ENCODE measurements at regions not wholly inside any gene's neighbourhood (a gene's known extent, or its start where the extent isn't known, plus 50 kb on each side); places are given as distances from the start of the nearest gene placed in this dataset.

DNA sequence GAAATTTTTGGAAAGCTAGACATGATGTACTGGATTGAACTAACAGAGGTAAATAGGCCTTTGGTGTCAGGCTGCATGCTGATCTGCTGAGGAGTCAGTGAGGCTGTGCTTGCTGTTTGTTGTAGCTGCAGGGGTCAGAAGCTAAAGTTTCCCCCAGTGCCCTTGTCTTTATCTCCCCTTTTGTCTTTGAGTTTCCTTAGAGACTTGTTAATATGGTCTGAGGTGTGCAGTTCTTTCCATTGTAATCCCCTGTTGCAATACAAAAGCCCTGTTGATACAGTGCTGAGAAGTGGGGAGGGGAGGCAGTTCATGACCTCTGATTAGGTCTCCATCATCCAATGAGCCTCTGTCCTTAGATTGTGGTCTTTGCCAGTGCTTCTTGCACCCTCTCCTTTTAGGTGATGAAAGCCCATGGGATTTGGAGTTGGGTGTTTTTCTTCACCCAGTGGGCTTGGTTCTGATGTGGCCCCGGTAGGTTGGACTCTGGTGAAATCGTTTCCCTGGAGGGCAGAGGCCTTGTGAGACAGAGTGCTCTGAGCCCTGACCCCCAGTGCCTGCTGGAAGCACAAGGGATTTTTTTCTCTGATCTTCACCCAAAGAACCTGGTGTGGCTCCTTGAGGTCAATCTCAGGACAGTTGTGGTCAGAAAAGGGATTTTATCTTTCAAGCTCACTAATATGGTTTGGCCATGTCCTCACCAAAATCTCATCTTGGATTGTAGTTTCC, 163.1 kb downstream of the TMEM18 start:
- TF ChIP-seq NRF1 (IDR thresholded peaks at IDR 0.05; ENCODE audit: low read depth, low read length) (no peak), TCF12 (IDR thresholded peaks at IDR 0.05) (no peak), CTCF (IDR thresholded peaks at IDR 0.05) (no peak), RAD21 (IDR thresholded peaks at IDR 0.05; ENCODE audit: low read length) (no peak), RFX5 (IDR thresholded peaks at IDR 0.05; ENCODE audit: low read length) (no peak), YY1 (IDR thresholded peaks at IDR 0.05; ENCODE audit: low read depth) (no peak), SIN3A (IDR thresholded peaks at IDR 0.05; ENCODE audit: borderline replicate concordance, low read depth, low read length) (no peak)
- TF ChIP-seq, protein P1, sequence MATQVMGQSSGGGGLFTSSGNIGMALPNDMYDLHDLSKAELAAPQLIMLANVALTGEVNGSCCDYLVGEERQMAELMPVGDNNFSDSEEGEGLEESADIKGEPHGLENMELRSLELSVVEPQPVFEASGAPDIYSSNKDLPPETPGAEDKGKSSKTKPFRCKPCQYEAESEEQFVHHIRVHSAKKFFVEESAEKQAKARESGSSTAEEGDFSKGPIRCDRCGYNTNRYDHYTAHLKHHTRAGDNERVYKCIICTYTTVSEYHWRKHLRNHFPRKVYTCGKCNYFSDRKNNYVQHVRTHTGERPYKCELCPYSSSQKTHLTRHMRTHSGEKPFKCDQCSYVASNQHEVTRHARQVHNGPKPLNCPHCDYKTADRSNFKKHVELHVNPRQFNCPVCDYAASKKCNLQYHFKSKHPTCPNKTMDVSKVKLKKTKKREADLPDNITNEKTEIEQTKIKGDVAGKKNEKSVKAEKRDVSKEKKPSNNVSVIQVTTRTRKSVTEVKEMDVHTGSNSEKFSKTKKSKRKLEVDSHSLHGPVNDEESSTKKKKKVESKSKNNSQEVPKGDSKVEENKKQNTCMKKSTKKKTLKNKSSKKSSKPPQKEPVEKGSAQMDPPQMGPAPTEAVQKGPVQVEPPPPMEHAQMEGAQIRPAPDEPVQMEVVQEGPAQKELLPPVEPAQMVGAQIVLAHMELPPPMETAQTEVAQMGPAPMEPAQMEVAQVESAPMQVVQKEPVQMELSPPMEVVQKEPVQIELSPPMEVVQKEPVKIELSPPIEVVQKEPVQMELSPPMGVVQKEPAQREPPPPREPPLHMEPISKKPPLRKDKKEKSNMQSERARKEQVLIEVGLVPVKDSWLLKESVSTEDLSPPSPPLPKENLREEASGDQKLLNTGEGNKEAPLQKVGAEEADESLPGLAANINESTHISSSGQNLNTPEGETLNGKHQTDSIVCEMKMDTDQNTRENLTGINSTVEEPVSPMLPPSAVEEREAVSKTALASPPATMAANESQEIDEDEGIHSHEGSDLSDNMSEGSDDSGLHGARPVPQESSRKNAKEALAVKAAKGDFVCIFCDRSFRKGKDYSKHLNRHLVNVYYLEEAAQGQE (IDR thresholded peaks at IDR 0.05; ENCODE audit: low read depth, low read length) = no peak
